SK-N-SH treated with all-trans-retinoic acid at 6 μM for 48 hours (cell line): ENCODE measurements at regions not wholly inside any gene's neighbourhood (a gene's known extent, or its start where the extent isn't known, plus 50 kb on each side); places are given as distances from the start of the nearest gene placed in this dataset.

Experiments
- ATAC-seq: fragments of 200-7000 bp; cut with Tn5 transposase; 3 replicates; pipeline ENCODE4 v1.9.1; 2020; ENCODE audit warnings: mild to moderate bottlenecking, moderate library complexity
- ARNTL ChIP-seq: fragments of 450-650 bp; formaldehyde crosslinking; IDR thresholded peaks from 2 replicates; pipeline ENCODE4 v1.5.0; 2020; ENCODE audit warnings: low read depth, mild to moderate bottlenecking, moderate library complexity, borderline replicate concordance
- BACH2 ChIP-seq: fragments of 250-450 bp; sonication (Bioruptor Pico); IDR thresholded peaks from 2 replicates; pipeline ENCODE4 v1.9.0; 2021; ENCODE audit warnings: mild to moderate bottlenecking, borderline replicate concordance
- CSDC2 ChIP-seq: fragments of 250-450 bp; sonication (Bioruptor Pico); IDR thresholded peaks from 2 replicates; pipeline ENCODE4 v1.5.0; 2020; ENCODE audit warnings: mild to moderate bottlenecking, moderate library complexity
- ESRRG ChIP-seq: fragments of 250-450 bp; sonication (Bioruptor Pico); IDR thresholded peaks from 2 replicates; pipeline ENCODE4 v1.6.1; 2021; ENCODE audit warnings: mild to moderate bottlenecking
- GLIS3 ChIP-seq: fragments of 250-450 bp; sonication (Bioruptor Pico); IDR thresholded peaks from 2 replicates; pipeline ENCODE4 v1.5.0; 2020; ENCODE audit warnings: mild to moderate bottlenecking, moderate library complexity
- ISL1 ChIP-seq: fragments of 250-450 bp; sonication (Bioruptor Pico); IDR thresholded peaks from 2 replicates; pipeline ENCODE4 v2.1.2; 2022; ENCODE audit warnings: mild to moderate bottlenecking, moderate library complexity
- OSR1 ChIP-seq: fragments of 250-450 bp; sonication (Bioruptor Pico); IDR thresholded peaks from 2 replicates; pipeline ENCODE4 v1.8.0; 2022; ENCODE audit warnings: moderate library complexity, mild to moderate bottlenecking, inconsistent platforms
- PPARA ChIP-seq: fragments of 250-450 bp; sonication (Bioruptor Pico); IDR thresholded peaks from 2 replicates; pipeline ENCODE4 v1.5.0; 2020; ENCODE audit warnings: mild to moderate bottlenecking, borderline replicate concordance
- SNAI2 ChIP-seq: fragments of 250-450 bp; sonication (Bioruptor Pico); IDR thresholded peaks from 2 replicates; pipeline ENCODE4 v1.5.0; 2020; ENCODE audit warnings: mild to moderate bottlenecking, moderate library complexity
- TCF4 ChIP-seq: fragments of 250-450 bp; sonication (Bioruptor Pico); IDR thresholded peaks from 2 replicates; pipeline ENCODE4 v1.8.0; 2021; ENCODE audit warnings: mild to moderate bottlenecking, moderate library complexity, borderline replicate concordance
- TOX ChIP-seq: fragments of 250-450 bp; sonication (Bioruptor Pico); IDR thresholded peaks from 2 replicates; pipeline ENCODE4 v1.8.0; 2021; ENCODE audit warnings: mild to moderate bottlenecking, moderate library complexity, borderline replicate concordance
- ZC3H10 ChIP-seq: fragments of 250-450 bp; sonication (Bioruptor Pico); IDR thresholded peaks from 2 replicates; pipeline ENCODE4 v1.5.1; 2021; ENCODE audit warnings: mild to moderate bottlenecking, moderate library complexity
- ZFP3 ChIP-seq: fragments of 250-450 bp; sonication (Bioruptor Pico); IDR thresholded peaks from 2 replicates; pipeline ENCODE4 v1.5.0; 2020; ENCODE audit warnings: mild to moderate bottlenecking, moderate library complexity
- ZFP30 ChIP-seq: fragments of 450-650 bp; formaldehyde crosslinking; IDR thresholded peaks from 2 replicates; pipeline ENCODE4 v1.5.0; 2022; ENCODE audit warnings: mild to moderate bottlenecking, moderate library complexity
- ZNF565 ChIP-seq: fragments of 450-650 bp; formaldehyde crosslinking; conservative IDR thresholded peaks from 2 replicates; pipeline ENCODE4 v1.5.0; 2020; ENCODE audit warnings: low read depth, mild to moderate bottlenecking, moderate library complexity
- ZNF70 ChIP-seq: fragments of 450-650 bp; formaldehyde crosslinking; IDR thresholded peaks from 2 replicates; pipeline ENCODE4 v1.5.0; 2020; ENCODE audit warnings: mild to moderate bottlenecking, moderate library complexity
- ZNF8 ChIP-seq: fragments of 450-650 bp; formaldehyde crosslinking; IDR thresholded peaks from 2 replicates; pipeline ENCODE4 v1.5.0; 2020; ENCODE audit warnings: mild to moderate bottlenecking, moderate library complexity
- TF ChIP-seq, protein P1 (sequence below): fragments of 250-450 bp; sonication (Bioruptor Pico); IDR thresholded peaks from 2 replicates; pipeline ENCODE4 v1.5.0; 2020; ENCODE audit warnings: mild to moderate bottlenecking, moderate library complexity
- TF ChIP-seq, protein P2 (sequence below): fragments of 250-450 bp; sonication (Bioruptor Pico); IDR thresholded peaks from 2 replicates; pipeline ENCODE4 v1.5.1; 2021; ENCODE audit warnings: mild to moderate bottlenecking, moderate library complexity
- TF ChIP-seq, protein P3 (sequence below): fragments of 250-450 bp; sonication (Bioruptor Pico); IDR thresholded peaks from 2 replicates; pipeline ENCODE4 v1.8.0; 2021; ENCODE audit warnings: low read depth, mild to moderate bottlenecking, moderate library complexity, borderline replicate concordance
- TF ChIP-seq, protein P4 (sequence below): fragments of 250-450 bp; sonication (Bioruptor Pico); IDR thresholded peaks from 2 replicates; pipeline ENCODE4 v1.5.1; 2020; ENCODE audit warnings: low read depth, mild to moderate bottlenecking, moderate library complexity
- TF ChIP-seq, protein P5 (sequence below): fragments of 250-450 bp; sonication (Bioruptor Pico); IDR thresholded peaks from 2 replicates; pipeline ENCODE4 v1.8.0; 2020; ENCODE audit warnings: mild to moderate bottlenecking, moderate library complexity, borderline replicate concordance

DNA sequence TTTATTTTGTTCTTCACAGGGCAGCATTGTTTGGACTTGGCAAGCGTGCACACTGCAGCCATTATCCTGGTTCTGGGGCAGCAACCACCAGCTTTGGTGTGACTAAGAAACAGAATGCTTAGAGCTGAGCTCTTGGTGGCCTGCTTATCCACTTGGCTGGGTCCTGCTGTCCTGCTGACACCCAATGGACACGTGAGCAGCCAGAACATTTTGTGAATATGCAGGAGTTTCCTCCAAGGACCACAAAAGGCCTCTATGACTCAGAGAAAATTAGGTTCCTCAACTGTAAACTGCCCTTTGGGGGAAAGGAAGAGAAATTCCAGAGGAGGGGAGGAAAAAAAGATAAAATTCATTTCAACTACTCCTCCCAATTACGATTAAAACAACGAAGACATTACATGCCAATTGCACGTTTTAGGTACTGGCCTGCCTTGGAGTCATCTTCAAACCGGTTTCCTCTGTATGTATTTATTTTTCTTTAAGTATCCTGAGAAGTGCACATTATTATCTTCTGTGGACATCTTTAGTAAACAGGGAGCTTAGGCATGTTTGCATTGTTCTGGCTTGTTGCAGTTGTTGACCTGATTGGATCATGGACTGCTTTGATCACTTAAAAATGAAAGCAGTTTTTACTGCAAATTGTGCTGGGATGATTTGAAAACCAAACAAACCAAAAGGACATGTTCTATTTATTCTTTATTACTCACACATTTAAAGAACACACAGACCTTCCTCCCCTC, 82.3 kb upstream of the TLE4 start:
- TF ChIP-seq ZFP30 (no peak), PPARA (no peak), ZC3H10 (CRISPR knock-in tag) (no peak), ISL1 (no peak), ARNTL (CRISPR knock-in tag) (no peak), SNAI2 (CRISPR knock-in tag) (no peak), ZFP3 (CRISPR knock-in tag) (no peak), ZNF565 (CRISPR knock-in tag) (no peak), OSR1 (no peak), GLIS3 (CRISPR knock-in tag) (no peak), TCF4 (CRISPR knock-in tag) (no peak), CSDC2 (CRISPR knock-in tag) (no peak), TOX (CRISPR knock-in tag) (no peak)
- TF ChIP-seq, protein P1, sequence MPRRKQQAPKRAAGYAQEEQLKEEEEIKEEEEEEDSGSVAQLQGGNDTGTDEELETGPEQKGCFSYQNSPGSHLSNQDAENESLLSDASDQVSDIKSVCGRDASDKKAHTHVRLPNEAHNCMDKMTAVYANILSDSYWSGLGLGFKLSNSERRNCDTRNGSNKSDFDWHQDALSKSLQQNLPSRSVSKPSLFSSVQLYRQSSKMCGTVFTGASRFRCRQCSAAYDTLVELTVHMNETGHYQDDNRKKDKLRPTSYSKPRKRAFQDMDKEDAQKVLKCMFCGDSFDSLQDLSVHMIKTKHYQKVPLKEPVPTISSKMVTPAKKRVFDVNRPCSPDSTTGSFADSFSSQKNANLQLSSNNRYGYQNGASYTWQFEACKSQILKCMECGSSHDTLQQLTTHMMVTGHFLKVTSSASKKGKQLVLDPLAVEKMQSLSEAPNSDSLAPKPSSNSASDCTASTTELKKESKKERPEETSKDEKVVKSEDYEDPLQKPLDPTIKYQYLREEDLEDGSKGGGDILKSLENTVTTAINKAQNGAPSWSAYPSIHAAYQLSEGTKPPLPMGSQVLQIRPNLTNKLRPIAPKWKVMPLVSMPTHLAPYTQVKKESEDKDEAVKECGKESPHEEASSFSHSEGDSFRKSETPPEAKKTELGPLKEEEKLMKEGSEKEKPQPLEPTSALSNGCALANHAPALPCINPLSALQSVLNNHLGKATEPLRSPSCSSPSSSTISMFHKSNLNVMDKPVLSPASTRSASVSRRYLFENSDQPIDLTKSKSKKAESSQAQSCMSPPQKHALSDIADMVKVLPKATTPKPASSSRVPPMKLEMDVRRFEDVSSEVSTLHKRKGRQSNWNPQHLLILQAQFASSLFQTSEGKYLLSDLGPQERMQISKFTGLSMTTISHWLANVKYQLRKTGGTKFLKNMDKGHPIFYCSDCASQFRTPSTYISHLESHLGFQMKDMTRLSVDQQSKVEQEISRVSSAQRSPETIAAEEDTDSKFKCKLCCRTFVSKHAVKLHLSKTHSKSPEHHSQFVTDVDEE (CRISPR knock-in tag) = no peak
- TF ChIP-seq, protein P2, sequence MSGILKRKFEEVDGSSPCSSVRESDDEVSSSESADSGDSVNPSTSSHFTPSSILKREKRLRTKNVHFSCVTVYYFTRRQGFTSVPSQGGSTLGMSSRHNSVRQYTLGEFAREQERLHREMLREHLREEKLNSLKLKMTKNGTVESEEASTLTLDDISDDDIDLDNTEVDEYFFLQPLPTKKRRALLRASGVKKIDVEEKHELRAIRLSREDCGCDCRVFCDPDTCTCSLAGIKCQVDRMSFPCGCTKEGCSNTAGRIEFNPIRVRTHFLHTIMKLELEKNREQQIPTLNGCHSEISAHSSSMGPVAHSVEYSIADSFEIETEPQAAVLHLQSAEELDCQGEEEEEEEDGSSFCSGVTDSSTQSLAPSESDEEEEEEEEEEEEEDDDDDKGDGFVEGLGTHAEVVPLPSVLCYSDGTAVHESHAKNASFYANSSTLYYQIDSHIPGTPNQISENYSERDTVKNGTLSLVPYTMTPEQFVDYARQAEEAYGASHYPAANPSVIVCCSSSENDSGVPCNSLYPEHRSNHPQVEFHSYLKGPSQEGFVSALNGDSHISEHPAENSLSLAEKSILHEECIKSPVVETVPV = no peak
- TF ChIP-seq, protein P3, sequence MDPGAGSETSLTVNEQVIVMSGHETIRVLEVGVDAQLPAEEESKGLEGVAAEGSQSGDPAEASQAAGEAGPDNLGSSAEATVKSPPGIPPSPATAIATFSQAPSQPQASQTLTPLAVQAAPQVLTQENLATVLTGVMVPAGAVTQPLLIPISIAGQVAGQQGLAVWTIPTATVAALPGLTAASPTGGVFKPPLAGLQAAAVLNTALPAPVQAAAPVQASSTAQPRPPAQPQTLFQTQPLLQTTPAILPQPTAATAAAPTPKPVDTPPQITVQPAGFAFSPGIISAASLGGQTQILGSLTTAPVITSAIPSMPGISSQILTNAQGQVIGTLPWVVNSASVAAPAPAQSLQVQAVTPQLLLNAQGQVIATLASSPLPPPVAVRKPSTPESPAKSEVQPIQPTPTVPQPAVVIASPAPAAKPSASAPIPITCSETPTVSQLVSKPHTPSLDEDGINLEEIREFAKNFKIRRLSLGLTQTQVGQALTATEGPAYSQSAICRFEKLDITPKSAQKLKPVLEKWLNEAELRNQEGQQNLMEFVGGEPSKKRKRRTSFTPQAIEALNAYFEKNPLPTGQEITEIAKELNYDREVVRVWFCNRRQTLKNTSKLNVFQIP (CRISPR knock-in tag) = no peak
- TF ChIP-seq, protein P4, sequence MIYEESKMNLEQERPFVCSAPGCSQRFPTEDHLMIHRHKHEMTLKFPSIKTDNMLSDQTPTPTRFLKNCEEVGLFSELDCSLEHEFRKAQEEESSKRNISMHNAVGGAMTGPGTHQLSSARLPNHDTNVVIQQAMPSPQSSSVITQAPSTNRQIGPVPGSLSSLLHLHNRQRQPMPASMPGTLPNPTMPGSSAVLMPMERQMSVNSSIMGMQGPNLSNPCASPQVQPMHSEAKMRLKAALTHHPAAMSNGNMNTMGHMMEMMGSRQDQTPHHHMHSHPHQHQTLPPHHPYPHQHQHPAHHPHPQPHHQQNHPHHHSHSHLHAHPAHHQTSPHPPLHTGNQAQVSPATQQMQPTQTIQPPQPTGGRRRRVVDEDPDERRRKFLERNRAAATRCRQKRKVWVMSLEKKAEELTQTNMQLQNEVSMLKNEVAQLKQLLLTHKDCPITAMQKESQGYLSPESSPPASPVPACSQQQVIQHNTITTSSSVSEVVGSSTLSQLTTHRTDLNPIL (CRISPR knock-in tag) = no peak
- ATAC-seq = no peak; the same call in 2 of the 3 replicates

- no peak for TF ChIP-seq TCF4 (CRISPR knock-in tag)
- no peak for TF ChIP-seq ISL1
- no peak for TF ChIP-seq ZNF70 (CRISPR knock-in tag)
- ATAC-seq = no peak
These were observed 81.0 kb upstream of the TLE4 start for GRCh38 chr9:79490657-79491248.

GRCh38 chr9:79492092-79493009, 79.4 kb upstream of the TLE4 start:
- no peak for ATAC-seq
- TF ChIP-seq TCF4 (CRISPR knock-in tag) (no peak), TOX (CRISPR knock-in tag) (no peak), ISL1 (no peak), ZFP30 (no peak), ARNTL (CRISPR knock-in tag) (no peak), ZFP3 (CRISPR knock-in tag) (no peak), BACH2 (no peak), ZNF70 (CRISPR knock-in tag) (no peak), ZNF8 (CRISPR knock-in tag) (no peak), GLIS3 (CRISPR knock-in tag) (no peak), ESRRG (CRISPR knock-in tag) (no peak)
- TF ChIP-seq, protein P3 (CRISPR knock-in tag) = no peak
- TF ChIP-seq, protein P5, sequence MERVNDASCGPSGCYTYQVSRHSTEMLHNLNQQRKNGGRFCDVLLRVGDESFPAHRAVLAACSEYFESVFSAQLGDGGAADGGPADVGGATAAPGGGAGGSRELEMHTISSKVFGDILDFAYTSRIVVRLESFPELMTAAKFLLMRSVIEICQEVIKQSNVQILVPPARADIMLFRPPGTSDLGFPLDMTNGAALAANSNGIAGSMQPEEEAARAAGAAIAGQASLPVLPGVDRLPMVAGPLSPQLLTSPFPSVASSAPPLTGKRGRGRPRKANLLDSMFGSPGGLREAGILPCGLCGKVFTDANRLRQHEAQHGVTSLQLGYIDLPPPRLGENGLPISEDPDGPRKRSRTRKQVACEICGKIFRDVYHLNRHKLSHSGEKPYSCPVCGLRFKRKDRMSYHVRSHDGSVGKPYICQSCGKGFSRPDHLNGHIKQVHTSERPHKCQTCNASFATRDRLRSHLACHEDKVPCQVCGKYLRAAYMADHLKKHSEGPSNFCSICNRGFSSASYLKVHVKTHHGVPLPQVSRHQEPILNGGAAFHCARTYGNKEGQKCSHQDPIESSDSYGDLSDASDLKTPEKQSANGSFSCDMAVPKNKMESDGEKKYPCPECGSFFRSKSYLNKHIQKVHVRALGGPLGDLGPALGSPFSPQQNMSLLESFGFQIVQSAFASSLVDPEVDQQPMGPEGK (CRISPR knock-in tag) = no peak
